HG03060 (cell line): ENCODE measurements at regions not wholly inside any gene's neighbourhood (a gene's known extent, or its start where the extent isn't known, plus 50 kb on each side); places are given as distances from the start of the nearest gene placed in this dataset.

Source experiments
- ATAC-seq: cut with Tn5 transposase; IDR thresholded peaks from one replicate; pipeline ENCODE4 v1.9.1; 2021; ENCODE audit warnings: low read depth, moderate number of reproducible peaks; ENCODE audit not compliant: unreplicated experiment

GRCh38 chr5:61941637-61942036, 364.4 kb upstream of the KIF2A start:
- ATAC-seq, result no peak

DNA sequence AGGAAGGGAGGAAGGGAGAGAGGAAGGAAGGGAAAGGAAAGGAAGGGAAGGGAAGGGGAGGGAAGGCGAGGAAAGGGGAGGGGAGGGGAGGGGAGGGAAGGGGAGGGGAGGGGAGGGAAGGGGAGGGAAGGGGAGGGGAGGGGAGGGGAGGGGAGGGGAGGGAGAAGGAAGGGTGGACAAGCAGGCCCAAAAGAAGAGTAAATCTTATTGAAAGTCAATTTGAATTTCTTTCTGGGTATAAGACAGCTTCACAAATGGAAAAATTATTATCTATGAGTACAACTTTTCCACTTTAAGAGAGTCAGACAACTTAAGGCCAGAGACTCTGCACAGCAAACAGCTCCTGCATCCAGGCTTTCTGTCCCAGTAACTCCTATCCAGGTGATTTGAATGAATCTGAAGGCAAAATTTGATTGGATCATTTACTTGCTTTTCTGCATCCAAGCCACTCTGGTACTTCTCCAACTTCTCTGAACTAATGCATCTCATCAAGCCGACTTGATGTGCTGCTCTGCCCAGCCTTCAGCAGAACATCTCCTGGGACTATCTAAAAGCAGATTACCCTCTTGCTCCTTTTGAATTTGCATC, 363.4 kb upstream of the KIF2A start:
- no peak for ATAC-seq

DNA sequence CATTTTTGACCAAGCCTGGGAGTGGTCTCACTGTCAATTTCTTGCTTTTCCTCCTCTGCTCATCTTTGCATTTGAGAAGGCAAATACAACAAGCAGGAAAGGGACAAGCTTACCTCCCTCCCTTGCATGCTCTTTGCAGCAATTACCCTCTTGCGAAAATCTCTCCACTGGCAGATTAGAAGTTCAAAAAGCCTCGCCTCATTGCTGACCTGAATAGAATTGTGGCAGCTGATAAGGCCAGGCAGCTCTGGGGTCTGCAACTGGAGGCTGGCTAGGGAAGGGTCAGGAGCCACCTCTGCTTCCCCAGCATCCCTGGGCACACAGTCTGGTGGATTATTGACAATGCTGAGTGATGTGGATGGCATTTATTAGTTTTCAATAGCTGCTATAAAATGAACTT, 362.3 kb upstream of the KIF2A start:
- no peak for ATAC-seq

GRCh38 chr5:61948151-61948550, 357.9 kb upstream of the KIF2A start:
- ATAC-seq, result no peak

DNA sequence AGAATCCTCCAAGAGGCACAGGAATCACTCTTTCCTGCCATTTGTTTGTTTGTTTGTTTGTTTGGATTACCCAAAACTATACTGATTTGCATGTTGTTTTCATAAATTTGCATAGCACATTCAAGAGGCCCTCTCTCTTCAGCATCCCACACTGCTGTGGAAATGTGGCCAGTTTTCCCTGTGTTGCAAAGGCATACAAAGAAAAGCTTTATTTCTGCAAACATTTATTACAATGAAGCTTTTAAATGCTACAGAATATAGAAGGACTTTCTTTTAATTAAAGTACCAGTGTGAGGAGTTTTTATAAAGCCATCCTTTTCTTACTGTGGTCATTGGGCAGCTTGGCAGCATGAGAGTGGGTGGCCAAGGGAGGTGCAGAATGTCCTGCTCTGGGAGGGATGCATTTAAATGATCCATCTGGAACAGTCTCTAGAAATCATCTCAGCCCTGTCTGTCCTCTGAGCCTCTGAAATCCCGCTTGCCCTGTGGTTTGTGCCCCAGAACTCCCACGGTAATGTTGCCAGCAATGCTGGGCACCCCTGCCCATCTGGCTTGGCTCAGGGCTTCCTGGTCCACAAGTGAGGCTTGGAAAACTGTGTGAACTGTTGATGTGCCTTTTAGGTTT, 356.8 kb upstream of the KIF2A start:
- no peak for ATAC-seq

GRCh38 chr5:61949679-61950435, 356.1 kb upstream of the KIF2A start:
- ATAC-seq, result no peak

DNA sequence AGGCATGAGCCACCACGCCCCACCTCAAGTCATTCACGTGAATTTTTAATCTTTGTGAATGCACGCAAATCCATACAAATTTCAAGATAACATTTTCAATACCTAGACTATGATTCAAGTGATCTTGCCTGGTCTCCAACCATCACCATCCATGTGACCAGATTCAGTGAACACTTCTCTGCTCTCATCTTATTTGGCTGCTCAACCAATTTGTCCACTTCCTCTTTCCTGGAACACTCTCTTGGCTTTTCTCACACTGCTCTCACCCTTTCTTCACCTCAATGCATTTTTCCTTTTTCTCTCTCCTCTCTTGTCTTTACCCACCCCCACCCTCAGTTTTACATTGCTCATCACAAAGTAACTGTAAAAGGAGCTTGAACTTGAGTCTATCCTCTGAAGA, 354.7 kb upstream of the KIF2A start:
- ATAC-seq, result no peak

- ATAC-seq, result no peak
Measured at GRCh38 chr5:61953913-61954312, 352.1 kb upstream of the KIF2A start.

- ATAC-seq, result no peak
Measured at GRCh38 chr5:61964201-61964600, 341.8 kb upstream of the KIF2A start.

- ATAC-seq, result no peak
Measured at GRCh38 chr5:61965069-61965468, 340.9 kb upstream of the KIF2A start.

DNA sequence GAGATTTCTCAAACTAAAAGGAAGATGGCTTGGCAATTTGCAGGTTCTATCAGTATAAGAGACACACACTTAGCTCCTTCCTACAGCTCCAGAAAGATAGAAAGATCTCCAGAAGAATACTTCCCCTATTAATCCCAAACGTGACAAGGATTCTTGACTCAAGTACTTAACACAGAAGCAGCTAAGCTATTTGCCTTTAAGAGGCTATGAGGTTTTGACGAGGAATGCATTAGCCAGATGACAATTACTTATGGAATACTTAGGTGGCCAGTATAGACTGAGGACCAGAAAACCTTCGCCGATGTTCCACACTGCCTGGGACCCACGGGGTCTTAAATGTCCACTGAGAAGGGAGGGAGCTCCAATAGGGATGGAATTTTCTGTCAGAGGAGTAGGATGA, 340.5 kb upstream of the KIF2A start:
- ATAC-seq, result no peak

GRCh38 chr5:61966296-61966955, 339.6 kb upstream of the KIF2A start:
- no peak for ATAC-seq

- ATAC-seq, result no peak
Measured at GRCh38 chr5:61966997-61967396, 339.0 kb upstream of the KIF2A start.

DNA sequence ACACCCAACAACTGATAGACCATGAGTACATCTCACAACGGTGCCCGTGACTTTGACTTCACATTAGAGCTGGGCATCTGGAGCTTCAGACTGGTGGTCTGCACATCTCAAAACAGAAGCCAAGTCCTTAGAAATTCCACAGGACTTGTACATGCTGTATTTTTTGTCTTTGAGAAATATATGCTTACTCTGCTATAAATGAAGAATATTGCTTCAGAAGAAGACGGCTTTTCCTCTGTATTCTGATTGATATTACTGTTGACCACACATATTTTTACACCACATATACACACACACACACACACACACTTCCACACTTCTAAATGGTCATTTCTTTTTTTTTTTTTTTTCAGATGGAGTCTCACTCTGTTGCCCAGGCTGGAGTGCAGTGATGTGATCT, 338.3 kb upstream of the KIF2A start:
- no peak for ATAC-seq

DNA sequence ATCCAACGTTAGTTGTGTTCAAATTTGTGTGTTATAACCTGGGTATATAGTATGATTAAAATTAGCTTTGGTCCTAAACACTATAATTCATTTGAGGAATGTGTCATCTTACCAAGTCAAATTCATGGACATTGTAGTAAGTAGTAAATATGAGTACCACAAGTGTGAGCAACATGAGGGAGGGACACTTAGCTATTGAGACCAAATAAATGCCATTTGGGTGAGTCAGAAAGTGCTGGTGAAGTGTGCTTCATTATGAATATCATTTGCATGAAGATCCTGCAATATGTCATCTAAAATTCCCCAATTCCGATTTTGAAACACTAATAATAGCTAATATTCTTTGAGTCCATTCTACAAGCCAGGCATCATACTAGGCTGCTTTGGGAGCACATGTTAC, 336.7 kb upstream of the KIF2A start:
- no peak for ATAC-seq

- ATAC-seq, result no peak
Measured at GRCh38 chr5:61969755-61970154, 336.3 kb upstream of the KIF2A start.

GRCh38 chr5:61970218-61970617, 335.8 kb upstream of the KIF2A start:
- ATAC-seq, result no peak

GRCh38 chr5:61974680-61975079, 331.3 kb upstream of the KIF2A start:
- no peak for ATAC-seq

- no peak for ATAC-seq
Measured at GRCh38 chr5:61981886-61982285, 324.1 kb upstream of the KIF2A start.

- ATAC-seq, result no peak
Measured at GRCh38 chr5:61991430-61991829, 314.6 kb upstream of the KIF2A start.

GRCh38 chr5:61991866-61992265, 314.1 kb upstream of the KIF2A start:
- ATAC-seq, result no peak
